Jurkat, Clone E6-1 (cell line): ENCODE measurements at regions not wholly inside any gene's neighbourhood (a gene's known extent, or its start where the extent isn't known, plus 50 kb on each side); places are given as distances from the start of the nearest gene placed in this dataset.

ENCODE experiments used
- DNase-seq: peaks from one replicate; pipeline ENCODE4 v3.0.0-alpha.2; 2011; ENCODE audit warnings: low read depth, low spot score
- H3K4me3 ChIP-seq: 2 replicates; pipeline ENCODE4 v1.5.1; 2011; ENCODE audit warnings: mild to moderate bottlenecking, low read length, control low read depth, moderate library complexity

GRCh38 chr12:124395284-124395752 is 100.4 kb downstream of the RFLNA start:
- no peak overlapping the region for H3K4me3 ChIP-seq
- no peak for DNase-seq

DNA sequence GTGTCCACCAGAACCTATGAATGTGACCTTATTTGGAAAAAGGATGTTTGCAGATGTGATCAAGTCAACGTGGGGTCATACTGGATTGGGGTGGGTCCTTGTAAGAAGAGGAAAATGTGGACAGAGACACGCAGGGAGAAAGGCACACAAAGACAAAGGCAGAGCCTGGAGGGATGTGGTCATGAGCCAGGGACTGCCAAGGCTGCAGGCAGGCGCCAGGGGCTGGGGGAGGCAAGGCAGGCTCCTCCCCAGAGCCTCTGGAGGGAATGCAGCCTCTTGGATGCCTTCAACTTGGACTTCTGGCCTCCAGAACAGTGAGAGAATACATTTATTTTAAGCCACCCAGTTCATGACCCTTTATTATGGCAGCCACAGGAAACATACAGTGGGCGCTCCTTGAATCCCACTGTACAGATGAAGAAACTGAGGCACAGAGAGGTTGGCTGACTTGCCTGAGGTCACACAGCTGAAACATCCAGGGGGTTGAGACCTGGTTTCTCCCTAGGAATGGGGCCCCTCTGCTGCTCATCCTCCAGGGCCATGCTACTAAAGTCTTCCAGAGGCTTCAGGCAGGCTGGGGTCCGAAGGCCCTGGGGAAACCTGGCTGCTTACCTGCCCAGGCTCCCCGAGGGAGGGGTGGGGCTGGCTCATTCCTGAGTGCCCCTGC is 99.7 kb downstream of the RFLNA start:
- DNase-seq, result no peak

GRCh38 chr12:124393831-124394230 is 98.9 kb downstream of the RFLNA start:
- H3K4me3 ChIP-seq, result no peak overlapping the region
- DNase-seq, result no peak

More for the DNA sequence above, 99.7 kb downstream of the RFLNA start:
- no peak overlapping the region for H3K4me3 ChIP-seq

GRCh38 chr12:124393414-124393790 is 98.5 kb downstream of the RFLNA start:
- no peak for DNase-seq
- H3K4me3 ChIP-seq, result no peak overlapping the region

DNA sequence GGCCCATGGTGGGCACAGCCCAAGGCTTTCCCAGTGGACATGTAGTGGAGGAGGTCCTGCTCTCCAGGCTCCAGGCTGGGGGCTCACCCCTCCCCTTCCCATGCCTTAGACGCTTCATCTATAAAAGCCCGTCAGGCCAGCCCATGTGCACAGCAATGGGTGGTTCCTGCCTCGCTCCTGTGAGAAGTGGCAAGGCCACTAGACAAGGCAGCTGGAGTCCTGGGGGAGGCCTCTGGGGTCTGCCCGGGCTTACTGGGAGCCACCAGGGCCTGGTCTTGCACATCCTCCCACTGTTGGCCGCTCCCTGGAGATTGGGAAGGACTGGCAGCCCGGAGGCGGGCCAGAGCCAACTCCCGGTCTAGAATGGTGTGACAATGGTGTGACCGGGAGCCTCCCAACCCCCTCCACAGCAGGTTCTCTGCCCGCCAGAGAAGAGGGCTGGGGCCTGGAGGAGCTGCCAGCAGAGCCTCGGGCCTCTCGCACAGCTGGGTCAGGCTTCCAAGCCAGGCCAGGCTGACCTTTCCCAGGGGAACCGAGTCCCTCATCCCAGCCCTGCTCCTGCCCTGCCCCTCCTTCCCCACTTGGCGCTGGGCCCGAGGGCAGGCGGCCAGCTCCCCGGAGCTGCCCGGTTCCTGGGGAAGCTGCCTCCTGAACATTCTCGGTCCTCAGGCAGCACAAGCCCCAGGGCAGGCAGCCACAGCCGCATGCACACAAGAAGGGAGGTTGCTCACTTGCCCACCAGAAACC is 97.9 kb downstream of the RFLNA start:
- DNase-seq, result no peak

GRCh38 chr12:124392271-124392666 is 97.4 kb downstream of the RFLNA start:
- DNase-seq, result no peak
- H3K4me3 ChIP-seq, result no peak overlapping the region

More for the DNA sequence above, 97.9 kb downstream of the RFLNA start:
- no peak overlapping the region for H3K4me3 ChIP-seq

GRCh38 chr12:124391340-124392261 is 96.7 kb downstream of the RFLNA start:
- no peak overlapping the region for H3K4me3 ChIP-seq
- DNase-seq, result no peak

DNA sequence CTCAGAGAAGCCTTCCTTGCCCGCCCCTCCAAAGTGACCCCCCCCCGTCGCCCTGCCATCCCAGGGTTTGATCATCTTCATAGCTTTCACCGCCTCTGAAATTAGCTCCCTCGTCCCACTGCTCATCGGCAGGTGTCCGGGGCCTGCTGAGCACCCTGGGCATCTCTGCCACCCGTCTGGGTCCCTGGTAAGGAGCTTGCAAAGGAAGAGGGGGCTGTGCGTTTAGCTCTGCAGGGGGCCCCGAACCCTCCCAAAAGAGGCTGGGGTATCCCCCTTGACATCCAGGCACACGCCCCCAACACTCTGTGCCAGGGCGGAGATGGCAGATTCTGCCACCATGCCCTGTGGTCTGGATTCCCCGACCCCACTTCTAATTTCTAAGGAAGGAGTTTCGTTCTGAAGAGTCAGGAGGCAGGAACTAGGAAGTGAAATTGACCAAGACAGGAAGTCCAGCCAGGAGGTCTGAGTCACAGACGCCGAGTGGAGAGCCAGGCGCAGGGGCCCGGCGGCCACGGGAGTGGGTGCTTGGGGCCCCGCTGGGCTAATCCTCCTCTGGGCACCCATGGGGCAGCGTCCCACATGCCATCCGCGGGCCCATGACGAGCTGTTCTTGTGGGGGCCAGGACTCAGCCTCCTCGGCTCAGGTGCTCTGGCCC is 95.7 kb downstream of the RFLNA start:
- H3K4me3 ChIP-seq, result no peak overlapping the region
- no peak for DNase-seq

- DNase-seq, result no peak
- no peak overlapping the region for H3K4me3 ChIP-seq
Measured at GRCh38 chr12:124389725-124390441, 95.0 kb downstream of the RFLNA start.

DNA sequence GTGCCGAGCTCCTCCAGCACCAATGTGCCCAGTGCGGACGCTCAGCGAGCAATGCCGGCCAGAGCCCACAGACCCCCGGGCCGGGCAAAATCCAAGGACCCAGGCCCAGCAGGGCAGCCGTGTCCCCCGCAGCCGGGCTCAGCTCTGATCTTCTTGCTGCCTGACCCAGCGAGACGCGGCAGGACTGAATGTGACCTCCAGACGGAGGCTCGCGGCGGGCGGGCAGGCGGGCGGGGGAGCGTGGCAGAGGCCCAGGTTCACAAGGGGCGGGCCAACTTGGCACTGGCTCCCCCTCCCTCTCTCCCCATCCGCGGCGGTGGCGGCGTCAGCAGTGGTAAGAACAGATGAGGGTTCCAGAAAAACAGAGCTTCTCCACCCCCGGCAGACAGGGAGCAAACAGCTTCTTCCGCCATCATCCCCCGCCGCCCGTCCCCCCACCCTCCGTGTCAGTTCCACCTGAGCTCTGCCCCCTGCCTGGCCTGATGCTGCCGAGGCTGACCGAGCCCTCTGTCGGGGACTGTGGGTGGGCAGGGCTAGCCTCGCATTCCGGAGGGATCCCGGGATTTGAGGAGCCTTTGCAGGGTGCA is 94.3 kb downstream of the RFLNA start:
- DNase-seq, result no peak
- no peak overlapping the region for H3K4me3 ChIP-seq

DNA sequence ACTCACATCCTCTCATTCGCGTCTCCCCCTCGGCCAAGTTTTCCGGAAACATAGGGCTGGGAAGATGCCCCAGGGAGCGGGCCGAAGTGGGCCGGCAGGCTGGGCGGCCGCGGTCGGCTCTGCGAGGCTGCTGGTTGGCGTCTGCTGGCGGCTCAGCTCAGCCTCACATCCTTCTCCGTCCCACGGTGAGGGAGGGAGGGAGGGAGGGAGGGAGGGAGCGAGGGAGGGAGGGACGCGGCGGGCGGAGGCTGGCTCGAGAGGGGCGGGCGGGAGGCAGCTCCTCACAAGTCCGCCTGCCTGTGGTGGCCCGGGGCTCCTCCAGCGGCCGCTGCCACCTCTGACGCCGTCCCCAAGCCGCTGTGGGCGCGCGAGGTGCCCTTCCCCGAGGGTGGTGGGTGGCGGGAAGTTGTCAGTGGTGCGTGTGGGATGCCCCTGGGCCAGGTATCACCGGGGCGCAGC is 93.8 kb downstream of the RFLNA start:
- DNase-seq, result no peak

DNA sequence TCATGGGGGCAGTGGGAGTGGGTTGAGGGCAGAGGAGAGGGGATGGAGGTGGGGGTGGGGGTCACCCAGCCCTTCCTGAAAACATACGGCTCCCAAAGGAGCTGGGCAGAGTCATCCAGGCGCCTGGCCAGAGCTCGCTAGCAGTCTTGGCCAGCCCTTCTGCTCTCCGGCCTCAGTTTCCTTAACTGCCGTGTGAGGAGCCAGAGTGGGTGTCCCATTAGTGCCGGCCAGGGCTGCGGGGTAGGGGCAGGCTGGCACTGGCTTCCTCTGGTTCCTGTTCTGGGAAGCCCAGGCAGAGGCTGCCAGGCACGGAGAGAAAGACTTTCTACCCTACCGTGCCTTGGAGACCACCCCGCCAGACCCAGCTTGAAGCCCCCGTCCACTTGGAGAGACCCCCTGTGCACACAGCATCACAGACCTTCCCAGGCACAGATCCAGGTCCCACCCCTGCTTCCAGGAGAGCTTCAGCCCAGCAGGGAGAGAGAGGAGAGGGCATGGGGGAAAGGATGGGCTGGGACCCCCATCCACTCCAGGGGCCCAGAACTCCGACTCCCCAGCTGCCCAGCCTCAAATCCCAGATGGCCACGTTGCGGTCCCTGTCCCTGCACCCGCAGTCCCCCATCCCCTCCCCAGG is 93.3 kb downstream of the RFLNA start:
- no peak overlapping the region for H3K4me3 ChIP-seq
- no peak for DNase-seq

More for the DNA sequence above, 93.8 kb downstream of the RFLNA start:
- no peak overlapping the region for H3K4me3 ChIP-seq

GRCh38 chr12:124387528-124387911 is 92.6 kb downstream of the RFLNA start:
- H3K4me3 ChIP-seq, result no peak overlapping the region
- DNase-seq, result no peak

DNA sequence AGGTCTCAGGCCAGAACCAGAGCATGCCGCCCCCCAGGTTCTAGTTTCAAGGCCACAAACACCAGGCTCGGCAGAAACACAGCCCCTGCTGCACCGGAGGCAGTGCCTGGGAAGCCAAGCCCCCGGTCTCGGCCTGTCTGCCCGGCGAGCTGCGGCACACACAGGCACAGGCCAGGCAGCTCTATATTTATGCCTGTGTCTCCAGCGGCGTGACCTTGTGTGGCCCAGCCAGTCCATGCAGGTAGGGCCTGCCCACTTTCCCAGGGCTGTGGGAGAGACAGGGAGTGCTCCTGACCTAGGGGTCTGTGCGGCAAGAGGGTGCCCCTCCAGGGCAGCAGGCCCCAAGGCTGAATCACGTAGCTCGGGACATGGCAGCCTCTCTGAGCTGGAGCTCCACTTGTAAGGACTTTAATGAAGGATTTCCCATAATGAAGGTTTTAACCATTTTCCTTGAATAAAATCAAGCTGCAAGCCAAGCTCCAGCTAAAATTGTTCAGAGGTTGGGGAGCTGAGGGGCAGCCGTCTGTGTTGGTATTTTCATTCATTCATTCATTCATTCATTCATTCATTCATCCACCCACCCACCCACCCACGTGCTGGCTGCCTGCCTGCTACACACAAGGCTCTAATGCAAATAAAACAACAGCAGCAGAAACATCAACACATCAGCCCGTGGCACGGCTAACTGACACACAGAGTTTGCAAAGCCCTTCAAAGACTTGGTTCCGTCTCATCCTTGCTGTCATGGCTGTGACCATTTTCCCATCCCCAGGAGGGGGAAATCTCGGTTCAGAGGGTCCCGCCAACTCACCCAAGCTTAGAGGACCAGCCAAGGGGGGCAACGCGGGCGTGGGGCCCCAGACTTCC is 92.0 kb downstream of the RFLNA start:
- DNase-seq, result no peak
- no peak overlapping the region for H3K4me3 ChIP-seq

DNA sequence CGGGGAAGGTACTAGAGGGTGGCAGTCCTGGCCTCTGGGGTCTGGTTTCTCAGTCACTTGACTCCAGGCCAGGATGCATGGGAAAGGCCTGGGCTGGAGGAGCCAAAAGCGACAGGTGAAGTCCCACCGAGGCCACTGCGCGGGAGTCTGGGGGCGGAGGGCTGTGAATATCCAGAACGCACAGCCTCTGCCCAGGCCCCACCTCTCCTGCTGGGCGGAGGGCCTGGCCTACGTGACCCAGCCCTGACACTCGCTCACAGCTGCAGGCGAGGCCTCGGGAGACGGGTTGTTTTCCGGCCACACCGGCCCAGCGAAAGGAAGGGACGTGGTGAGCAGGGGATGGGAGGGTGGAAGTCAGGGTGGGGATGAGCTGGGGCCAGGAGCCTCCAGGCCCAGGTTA is 91.2 kb downstream of the RFLNA start:
- no peak for DNase-seq
- H3K4me3 ChIP-seq, result no peak overlapping the region

DNA sequence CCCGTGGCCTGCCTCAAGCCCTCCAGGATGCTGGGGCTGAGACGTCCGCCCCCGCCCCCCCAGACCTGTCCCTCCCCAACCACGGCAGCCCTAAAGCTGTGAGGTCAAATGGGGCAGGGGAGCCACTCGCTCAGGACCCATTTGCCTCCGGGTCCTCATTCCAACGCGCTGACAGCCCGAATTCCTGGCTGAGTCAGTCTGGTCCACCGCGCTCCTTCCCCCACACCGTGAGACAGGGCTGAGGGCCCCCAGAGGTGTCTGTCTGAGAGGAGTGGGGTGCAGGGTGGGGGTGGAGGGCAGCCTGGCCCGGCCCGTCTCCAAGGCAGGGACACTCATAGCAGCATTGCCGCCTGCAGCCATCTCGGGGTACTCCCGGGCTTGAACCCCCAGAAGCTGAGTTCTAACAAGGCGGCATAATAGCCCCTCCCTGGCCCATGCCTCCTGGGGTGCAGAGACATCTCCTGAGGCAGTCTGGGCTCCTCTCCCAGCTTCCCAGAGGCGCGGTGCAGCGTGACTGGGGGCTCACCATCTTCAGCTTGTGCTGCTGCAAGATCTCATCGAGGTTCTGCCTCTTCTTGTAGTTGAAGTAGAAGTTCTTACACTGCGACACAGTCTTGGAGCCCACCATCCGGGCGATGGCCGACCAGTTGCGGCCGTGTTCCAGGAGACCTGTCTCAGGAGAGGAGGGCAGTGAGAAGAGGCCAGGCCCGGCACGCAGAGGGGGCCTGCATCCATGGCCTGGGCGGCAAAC is 90.5 kb downstream of the RFLNA start:
- DNase-seq, result no peak
- no peak overlapping the region for H3K4me3 ChIP-seq
